ENCODE measurements at regions not wholly inside any gene's neighbourhood (a gene's known extent, or its start where the extent isn't known, plus 50 kb on each side); places are given as distances from the start of the nearest gene placed in this dataset.
"Not testable (repeated sequence)": the region's sequence is repeated elsewhere in the genome, so short reads cannot be mapped to it uniquely, and the experiment has no call there.

GRCh38 chrX:10965174-10965798 lies 145.8 kb upstream of the HCCS start:
- DNase-seq (ENCODE audit: low spot score) = no peak

GRCh38 chrX:10966057-10966456 lies 145.1 kb upstream of the HCCS start:
- no peak for DNase-seq (ENCODE audit: low spot score)

- no peak for DNase-seq (ENCODE audit: low spot score)
Observed at GRCh38 chrX:10971176-10971575, 140.0 kb upstream of the HCCS start.

- no peak for DNase-seq (ENCODE audit: low spot score)
Observed at GRCh38 chrX:10971759-10972158, 139.4 kb upstream of the HCCS start.

GRCh38 chrX:10972706-10973105 lies 138.4 kb upstream of the HCCS start:
- DNase-seq (ENCODE audit: low spot score) = no peak

GRCh38 chrX:10974920-10975319 lies 136.2 kb upstream of the HCCS start:
- DNase-seq (ENCODE audit: low spot score) = no peak

GRCh38 chrX:10979956-10980355 lies 131.2 kb upstream of the HCCS start:
- DNase-seq (ENCODE audit: low spot score) = no peak

- DNase-seq (ENCODE audit: low spot score) = no peak
Observed at GRCh38 chrX:10981506-10981905, 129.6 kb upstream of the HCCS start.

- DNase-seq (ENCODE audit: low spot score) = no peak
Observed at GRCh38 chrX:10983526-10983925, 127.6 kb upstream of the HCCS start.

GRCh38 chrX:10984213-10984612 lies 126.9 kb upstream of the HCCS start:
- no peak for DNase-seq (ENCODE audit: low spot score)

GRCh38 chrX:10986616-10987015 lies 124.5 kb upstream of the HCCS start:
- DNase-seq (ENCODE audit: low spot score) = no peak

GRCh38 chrX:10988653-10989052 lies 122.5 kb upstream of the HCCS start:
- no peak for DNase-seq (ENCODE audit: low spot score)

- no peak for DNase-seq (ENCODE audit: low spot score)
Observed at GRCh38 chrX:10989386-10989785, 121.7 kb upstream of the HCCS start.

GRCh38 chrX:10990418-10990817 lies 120.7 kb upstream of the HCCS start:
- no peak for DNase-seq (ENCODE audit: low spot score)

GRCh38 chrX:10990976-10991375 lies 120.2 kb upstream of the HCCS start:
- DNase-seq (ENCODE audit: low spot score) = no peak

- DNase-seq (ENCODE audit: low spot score) = no peak
Observed at GRCh38 chrX:10992110-10992509, 119.0 kb upstream of the HCCS start.

- not testable (repeated sequence) for DNase-seq (ENCODE audit: low spot score)
Observed at GRCh38 chrX:11007076-11007475, 104.1 kb upstream of the HCCS start.

GRCh38 chrX:11010476-11010875 lies 100.7 kb upstream of the HCCS start:
- no peak for DNase-seq (ENCODE audit: low spot score)

GRCh38 chrX:11016728-11017127 lies 94.4 kb upstream of the HCCS start:
- no peak for DNase-seq (ENCODE audit: low spot score)

- DNase-seq (ENCODE audit: low spot score) = not testable (repeated sequence)
Observed at GRCh38 chrX:11022588-11022987, 88.5 kb upstream of the HCCS start.

GRCh38 chrX:11039926-11040325 lies 71.2 kb upstream of the HCCS start:
- no peak for DNase-seq (ENCODE audit: low spot score)

GRCh38 chrX:11040405-11040804 lies 70.7 kb upstream of the HCCS start:
- DNase-seq (ENCODE audit: low spot score) = no peak

GRCh38 chrX:11040996-11041395 lies 70.1 kb upstream of the HCCS start:
- DNase-seq (ENCODE audit: low spot score) = no peak

- no peak for DNase-seq (ENCODE audit: low spot score)
Observed at GRCh38 chrX:11050013-11050412, 61.1 kb upstream of the HCCS start.

GRCh38 chrX:11053351-11053750 lies 57.8 kb upstream of the HCCS start:
- DNase-seq (ENCODE audit: low spot score) = no peak
